Loucy (cell line): ENCODE measurements at regions not wholly inside any gene's neighbourhood (a gene's known extent, or its start where the extent isn't known, plus 50 kb on each side); places are given as distances from the start of the nearest gene placed in this dataset.

Experiments used
- CTCF ChIP-seq: fragments of 200-600 bp; sonication (generic); conservative IDR thresholded peaks from 2 replicates; pipeline ENCODE4 v1.5.1; 2014; ENCODE audit warnings: mild to moderate bottlenecking, antibody characterized with exemption, low read length
- EZH2phosphoT487 ChIP-seq: fragments of 200-600 bp; IDR thresholded peaks from 2 replicates; pipeline ENCODE4 v1.6.1; 2018; ENCODE audit warnings: antibody characterized with exemption, mild to moderate bottlenecking, moderate library complexity, borderline replicate concordance

GRCh38 chr5:57780306-57780960 lies 297.8 kb upstream of the ACTBL2 start:
- TF ChIP-seq CTCF (no peak), EZH2phosphoT487 (no peak)
